Stimulated activated CD4-positive, alpha-beta T cell treated with anti-CD3 and anti-CD28 coated beads, Interleukin-2, amount 100 ng/mL, for 24 hours (primary cell): ENCODE measurements at regions not wholly inside any gene's neighbourhood (a gene's known extent, or its start where the extent isn't known, plus 50 kb on each side); places are given as distances from the start of the nearest gene placed in this dataset.

Experiments
- DNase-seq, 2 donors: peaks; one replicate each; pipeline ENCODE4 v3.0.0-alpha.2; 2020

DNA sequence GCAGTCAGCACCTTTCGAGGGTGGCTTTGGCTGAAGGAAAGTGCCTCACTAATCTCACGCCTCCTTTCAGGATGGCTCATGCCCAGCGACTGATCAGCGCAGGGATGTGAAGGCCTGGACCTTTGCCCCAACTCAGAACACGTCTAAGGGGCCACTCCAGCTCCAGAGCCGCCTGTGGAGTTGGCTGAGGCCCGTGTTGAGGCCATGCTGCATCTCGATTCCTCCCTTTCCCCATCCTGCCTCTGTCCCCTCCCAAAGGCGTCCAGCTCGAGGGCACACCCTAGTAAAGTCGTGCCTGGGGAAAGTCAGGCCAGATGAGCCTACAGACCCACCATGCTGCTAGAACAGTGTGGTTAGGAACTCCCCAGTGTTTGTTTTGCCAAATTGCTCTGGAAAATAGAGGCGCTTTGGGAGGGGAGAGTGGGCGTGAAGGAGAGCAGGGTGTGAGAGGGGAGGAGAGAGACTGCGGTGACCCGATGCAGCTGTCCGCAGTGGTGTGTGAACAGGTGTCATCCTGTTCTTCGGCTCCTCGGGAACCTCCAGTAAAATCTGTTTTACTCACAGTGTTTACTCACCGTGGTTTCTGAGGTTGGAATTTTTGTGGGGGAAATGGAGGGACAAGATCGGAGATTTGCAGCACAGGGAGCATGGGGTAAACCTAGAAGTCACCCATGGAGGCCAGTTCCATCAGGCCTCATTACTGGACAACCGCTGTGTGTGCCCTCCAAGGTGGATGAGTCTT lies 85.0 kb upstream of the PMEPA1 start:
- no peak for DNase-seq

DNA sequence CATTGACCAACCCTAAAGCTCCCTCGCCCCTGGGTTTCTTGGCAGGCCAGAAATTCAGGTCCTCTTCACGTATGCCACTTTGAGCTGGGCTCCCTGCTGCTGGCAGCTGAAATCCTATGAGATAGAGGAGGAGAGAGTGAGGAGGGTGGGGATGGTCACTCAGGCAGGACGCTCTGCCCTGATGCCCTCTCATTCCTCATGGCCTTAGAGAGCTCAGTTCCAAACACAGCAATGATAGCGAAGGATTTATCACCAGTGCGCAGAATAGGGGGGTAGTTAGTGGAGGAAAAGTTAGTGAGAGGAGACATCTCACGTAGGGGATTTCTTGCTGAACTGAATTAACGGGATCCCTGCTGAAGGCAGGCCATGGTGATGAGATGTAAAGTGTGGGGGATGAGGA lies 84.2 kb upstream of the PMEPA1 start:
- DNase-seq, result no peak

DNA sequence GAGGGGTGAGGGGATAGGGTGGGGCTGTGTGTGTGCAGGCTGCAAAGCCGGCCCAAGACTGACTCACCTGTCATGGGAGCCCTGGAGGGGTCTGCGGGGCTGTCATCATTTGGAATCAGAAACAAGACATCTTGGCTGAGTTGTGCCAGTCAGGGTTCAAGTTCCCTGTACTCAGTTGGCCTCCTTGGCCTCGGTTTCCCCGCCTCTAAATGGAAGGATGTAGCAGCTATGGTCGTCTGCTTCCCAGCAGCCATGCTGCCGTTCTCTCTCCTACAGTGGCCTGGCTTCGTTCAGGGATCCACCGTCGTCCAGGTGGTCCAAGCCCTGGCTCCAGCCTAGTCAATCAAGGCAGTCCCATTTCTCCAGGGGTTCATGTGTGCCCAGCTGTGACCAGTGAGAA lies 83.6 kb upstream of the PMEPA1 start:
- no peak for DNase-seq

DNA sequence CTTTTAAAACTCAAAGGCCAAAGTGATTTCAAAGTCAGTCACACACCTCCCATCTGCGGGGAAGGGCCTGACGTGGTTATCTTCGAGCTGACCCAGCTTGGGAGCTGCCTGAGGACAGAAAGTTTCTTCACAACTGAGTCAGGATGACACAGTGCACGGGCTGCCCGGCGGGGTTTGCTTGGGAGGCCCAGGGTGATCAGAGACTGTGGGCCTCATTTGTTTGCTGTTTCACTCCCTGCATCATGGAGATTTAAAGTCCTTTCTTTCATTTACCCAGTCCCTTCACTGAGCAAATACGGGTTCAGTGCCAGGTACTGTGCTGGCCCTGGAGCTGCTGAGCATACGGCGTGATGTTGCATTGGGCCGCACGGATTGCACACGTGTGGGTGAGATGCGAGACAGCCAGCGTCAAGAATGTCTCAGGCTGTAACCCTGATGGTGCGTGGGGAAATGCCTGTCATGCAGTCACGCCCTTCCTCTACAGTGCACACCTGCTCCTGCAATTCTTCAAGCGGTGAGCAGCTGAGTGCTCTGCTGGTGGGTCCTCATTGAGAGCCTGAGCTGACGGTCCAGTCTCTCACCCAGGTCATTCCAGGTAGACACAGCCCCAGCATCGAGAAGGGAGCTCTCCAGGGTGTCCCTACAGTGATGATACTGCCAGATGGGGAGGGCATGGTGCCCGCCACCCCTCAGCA lies 82.7 kb upstream of the PMEPA1 start:
- no peak for DNase-seq

- DNase-seq, result no peak
Observed at GRCh38 chr20:57791966-57792365, 82.2 kb upstream of the PMEPA1 start.

DNA sequence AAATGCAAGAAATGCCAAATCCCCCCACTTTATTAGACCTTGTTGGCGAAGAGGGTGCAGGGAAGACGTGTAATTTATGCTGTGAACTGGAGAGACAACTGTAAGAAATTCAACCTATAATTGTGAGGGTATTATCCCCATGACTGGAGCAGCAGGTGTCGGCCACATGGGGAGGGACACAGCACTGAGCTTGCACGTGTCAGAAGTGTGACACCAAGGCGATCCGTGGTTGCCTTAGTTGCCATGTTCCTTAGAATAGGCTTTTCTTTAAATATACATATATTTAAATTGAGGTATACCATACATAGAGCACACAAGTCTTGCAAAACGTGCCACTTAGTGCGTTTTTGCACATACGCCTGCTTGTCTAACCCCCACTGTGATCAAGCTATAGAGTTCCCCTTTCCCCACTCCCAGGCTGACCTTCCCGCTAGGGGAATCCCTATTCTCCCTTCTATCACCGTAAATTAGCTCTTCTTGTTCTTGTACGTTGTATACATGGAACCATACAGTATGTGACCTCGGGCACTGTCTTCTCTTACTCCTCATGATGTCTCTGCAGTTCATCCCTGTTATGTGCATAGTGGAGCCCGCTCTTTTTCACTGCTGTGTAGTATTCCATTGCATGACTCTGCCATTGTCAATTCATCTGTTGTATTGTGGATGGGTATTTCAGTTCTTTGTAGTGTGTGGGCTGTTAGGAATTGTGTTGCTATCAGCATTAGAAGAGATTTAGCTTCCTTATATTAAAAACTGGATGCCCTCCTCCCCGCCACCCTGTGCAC lies 81.6 kb upstream of the PMEPA1 start:
- no peak for DNase-seq

DNA sequence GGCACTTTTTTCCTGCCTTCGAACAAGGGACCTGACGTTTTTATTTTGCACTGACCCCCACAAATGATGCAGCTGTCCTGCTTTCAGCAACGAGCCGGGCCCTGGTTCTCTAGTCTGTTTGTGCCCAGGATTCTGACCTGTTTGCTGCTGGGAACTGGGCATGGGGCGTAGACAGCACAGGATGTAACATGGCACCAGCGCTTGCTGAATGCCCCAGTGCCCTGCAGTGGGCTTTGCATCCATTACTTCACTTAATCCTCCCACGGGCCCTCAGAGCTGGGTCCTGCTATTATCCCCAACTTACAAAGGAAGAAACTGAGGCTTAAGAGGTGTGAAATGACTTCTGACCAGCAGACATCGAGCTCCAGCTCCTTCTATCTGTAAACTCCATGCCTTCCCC lies 80.4 kb upstream of the PMEPA1 start:
- no peak for DNase-seq

GRCh38 chr20:57788936-57789613 lies 79.3 kb upstream of the PMEPA1 start:
- no peak for DNase-seq

DNA sequence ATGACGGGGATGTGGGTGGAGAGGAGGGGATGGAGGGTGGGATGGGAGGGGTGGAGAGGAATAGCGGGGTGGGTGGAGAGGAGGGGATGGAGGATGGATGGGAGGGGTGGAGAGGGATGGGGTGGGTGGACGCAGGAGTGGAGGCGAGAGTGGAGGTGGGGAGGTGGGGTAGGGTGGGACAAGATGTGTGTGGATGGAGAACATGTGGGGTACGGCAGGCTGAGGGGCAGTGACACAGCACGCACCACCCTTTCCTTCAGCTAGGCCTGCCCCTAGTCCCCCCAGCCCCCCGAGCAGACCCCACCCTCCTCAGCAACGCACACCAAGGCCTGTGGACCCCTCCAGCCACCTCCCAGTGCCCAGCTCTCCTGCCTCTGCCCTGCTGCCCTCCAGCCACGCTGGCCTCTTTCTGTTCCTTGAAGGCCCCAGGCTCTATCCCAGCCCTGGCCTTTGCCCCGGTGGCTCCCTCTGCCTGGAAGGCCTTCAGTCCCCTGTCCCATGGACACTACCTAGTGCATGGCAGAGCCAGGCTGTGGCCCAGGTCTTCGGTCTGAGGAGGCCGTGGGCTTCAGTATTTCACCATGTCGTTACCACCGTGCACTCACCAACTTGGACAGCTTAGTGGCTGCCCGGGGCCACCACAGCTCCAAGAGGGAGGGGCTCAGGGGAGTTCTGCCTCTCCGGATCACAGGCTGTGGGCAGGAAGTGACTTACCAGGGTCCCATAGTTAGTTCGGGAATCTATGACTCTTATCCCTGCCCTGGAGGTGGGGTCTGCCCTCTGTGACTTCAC lies 78.4 kb upstream of the PMEPA1 start:
- DNase-seq, result no peak

DNA sequence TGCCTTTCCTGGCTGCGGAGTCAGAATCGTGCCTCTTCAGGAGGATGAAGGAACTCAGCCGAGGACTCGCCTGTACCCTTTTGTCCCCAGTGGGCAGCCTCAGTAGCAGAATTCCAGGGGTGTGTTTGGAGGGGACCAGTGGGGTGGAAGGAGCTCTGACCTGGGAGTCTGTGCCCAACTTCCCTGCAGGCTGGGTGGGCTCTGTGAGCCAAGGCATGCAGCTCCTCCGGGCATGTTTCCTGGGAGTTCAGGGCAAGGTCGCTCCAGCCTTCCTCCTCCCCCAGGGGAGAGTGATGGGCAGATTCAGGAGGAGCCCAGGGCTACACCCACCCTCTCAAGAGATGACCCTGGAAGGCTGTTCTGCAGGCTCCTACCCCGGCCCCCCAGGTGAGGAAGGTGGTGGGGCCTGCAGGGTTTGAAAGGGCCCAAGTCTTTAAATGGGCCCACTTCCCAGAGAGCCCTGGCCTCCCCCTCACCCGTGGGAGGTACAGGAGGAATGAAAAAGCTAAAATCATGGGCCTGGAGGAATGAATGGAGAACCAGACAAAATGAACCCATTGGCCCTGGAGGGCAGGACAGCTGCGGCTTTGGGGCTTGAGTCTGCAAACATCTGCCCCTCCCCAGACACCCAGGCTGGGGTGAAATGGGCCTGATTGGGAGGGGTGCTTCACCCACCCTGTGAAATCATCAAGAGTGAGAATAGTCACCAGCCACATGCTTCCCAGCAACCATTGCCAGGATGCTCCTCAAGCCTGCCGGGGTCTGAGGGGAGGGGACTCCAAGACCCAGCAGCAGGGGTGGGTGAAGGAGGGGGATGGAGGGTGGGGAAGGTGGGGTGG lies 77.6 kb upstream of the PMEPA1 start:
- DNase-seq, result no peak

- DNase-seq, result no peak
Observed at GRCh38 chr20:57786304-57786932, 76.6 kb upstream of the PMEPA1 start.

DNA sequence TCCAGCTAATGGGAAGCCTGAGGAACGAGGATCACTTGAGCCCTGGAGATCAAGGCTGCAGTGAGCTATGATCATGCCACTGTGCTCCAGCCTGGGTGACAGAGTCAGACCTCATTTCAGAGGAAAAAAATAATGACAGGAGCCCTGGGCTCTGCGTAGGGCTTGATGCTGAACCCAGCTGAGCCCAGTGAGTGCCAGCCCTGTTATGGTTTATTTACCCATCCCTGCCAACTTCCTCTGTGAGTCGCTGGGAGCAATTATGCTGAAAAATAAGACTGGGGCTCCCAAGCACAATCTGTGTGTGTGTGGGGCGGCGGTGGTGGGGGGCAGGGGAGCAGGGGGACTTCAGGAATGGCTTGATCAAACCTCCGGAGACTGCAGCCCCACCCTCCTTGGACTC lies 75.9 kb upstream of the PMEPA1 start:
- no peak for DNase-seq

DNA sequence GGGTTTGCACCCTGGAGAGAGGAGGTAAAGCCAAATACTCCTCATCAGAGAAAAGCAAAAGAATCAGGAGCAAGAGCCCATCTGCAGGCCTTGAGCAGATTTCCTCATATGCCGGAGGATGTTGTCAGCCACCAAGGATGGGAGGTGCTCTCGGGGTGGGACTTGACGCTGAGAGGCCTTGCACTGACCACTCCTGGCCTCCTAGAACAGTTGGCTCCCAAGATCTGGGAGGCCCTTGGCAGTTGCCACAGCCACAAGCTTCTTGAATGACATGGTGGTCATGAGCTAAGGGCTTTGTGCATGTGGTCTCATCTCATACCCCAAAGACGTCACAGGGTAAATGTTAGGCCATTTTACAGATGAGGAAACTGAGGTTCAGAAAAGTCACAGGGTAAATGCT lies 75.2 kb upstream of the PMEPA1 start:
- no peak for DNase-seq

GRCh38 chr20:57783956-57784837 lies 74.4 kb upstream of the PMEPA1 start:
- DNase-seq, result no peak

GRCh38 chr20:57783196-57783595 lies 73.4 kb upstream of the PMEPA1 start:
- no peak for DNase-seq

GRCh38 chr20:57782631-57783041 lies 72.8 kb upstream of the PMEPA1 start:
- no peak for DNase-seq

- DNase-seq, result no peak
Observed at GRCh38 chr20:57781901-57782300, 72.1 kb upstream of the PMEPA1 start.

GRCh38 chr20:57780906-57781305 lies 71.1 kb upstream of the PMEPA1 start:
- no peak for DNase-seq

DNA sequence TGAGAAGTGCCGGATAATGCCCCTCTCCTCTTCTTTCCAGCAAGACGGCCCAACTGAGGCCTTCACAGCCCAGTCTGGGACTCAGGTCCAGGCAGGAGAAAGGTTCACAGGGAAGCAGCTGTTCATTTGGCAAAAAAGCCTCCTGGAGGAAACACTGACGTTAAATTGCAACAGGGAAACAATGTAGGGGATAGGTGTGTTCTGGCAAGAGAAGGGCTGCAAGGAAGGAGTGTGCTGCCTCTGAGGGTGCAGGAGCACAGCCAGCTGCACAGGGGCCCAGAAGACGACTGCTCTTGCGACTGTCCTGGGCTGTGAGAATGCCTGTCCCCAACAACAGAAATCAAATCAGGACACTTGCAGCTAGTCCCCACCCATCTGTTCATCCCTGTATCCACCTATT lies 70.6 kb upstream of the PMEPA1 start:
- DNase-seq, result no peak

DNA sequence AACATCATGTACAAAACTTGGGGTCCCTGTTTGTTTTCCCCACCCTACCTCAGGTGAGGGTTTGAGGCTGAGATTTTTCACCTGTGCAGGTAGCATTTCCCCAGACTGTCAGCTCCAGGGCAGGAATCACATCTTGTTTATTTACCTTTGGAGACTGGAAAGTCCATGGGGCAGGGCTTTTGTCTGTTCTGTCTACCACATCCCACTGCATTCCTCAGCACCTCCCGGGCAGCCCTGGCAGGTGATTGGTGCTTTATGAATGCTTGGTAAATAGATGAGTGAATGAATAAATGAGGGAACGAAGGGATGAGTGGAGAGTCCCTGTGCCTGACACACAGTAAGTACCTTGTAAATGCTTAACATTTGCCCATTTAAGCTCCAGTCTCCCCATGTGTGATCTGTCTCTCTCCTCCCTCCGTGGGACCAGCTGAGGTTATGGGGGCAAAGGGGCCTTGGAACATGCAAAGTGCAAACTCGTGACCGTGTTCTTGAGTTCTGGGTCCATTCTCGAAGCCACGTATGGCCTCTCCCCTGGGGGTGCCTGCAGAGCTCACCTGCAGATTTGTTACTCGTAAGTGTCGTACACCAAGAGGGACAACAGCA lies 69.7 kb upstream of the PMEPA1 start:
- DNase-seq, result no peak
